ENCODE measurements at regions not wholly inside any gene's neighbourhood (a gene's known extent, or its start where the extent isn't known, plus 50 kb on each side); places are given as distances from the start of the nearest gene placed in this dataset.

DNA sequence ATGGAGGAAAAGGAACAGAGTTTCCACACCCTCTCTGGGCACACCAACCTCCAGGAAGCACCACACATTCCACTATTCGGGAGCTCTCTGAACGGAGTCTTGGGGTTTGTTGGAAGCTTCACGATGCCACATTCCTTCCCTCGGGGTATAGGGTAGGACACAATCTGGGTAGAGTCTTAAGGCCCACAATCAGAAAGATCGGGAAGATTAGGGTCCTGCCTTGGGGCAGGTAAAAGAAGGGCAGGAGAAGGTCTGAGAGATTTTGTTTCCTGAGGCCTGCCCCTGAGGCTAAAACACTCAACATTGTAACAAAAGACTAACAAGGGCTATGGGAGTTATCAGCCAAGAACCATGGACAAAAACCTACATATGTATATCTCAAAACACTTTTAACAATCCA is 89.2 kb upstream of the RAP2B start:
- TF ChIP-seq, protein P1, sequence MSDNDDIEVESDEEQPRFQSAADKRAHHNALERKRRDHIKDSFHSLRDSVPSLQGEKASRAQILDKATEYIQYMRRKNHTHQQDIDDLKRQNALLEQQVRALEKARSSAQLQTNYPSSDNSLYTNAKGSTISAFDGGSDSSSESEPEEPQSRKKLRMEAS (IDR thresholded peaks at IDR 0.05) = no peak
- TF ChIP-seq, protein P2, sequence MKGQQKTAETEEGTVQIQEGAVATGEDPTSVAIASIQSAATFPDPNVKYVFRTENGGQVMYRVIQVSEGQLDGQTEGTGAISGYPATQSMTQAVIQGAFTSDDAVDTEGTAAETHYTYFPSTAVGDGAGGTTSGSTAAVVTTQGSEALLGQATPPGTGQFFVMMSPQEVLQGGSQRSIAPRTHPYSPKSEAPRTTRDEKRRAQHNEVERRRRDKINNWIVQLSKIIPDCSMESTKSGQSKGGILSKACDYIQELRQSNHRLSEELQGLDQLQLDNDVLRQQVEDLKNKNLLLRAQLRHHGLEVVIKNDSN (IDR thresholded peaks at IDR 0.05) = no peak
- no peak for TF ChIP-seq EGR1 (IDR thresholded peaks at IDR 0.05)

DNA sequence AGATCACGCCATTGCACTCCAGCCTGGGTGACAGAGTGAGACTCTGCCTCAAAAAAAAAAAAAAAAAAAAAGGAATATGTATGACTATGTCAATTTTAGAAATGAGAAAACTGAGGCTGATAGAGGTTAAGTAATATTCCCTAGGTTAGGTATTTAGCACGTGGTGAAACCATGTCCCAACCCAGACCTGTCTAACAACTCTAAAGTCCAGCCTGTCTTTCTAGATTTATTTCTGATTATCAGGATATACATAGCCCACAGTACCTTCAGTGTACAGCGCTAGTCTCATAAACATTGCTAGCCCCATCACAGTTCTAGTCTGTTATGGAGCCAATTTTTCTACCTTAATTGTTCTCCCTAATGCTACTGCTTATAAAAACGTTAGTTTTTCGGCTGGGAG is 88.4 kb upstream of the RAP2B start:
- TF ChIP-seq YY1 (IDR thresholded peaks at IDR 0.05; ENCODE audit: low read depth) (no peak), TCF12 (IDR thresholded peaks at IDR 0.05; ENCODE audit: low read depth) (no peak), TEAD4 (IDR thresholded peaks at IDR 0.05) (no peak)

DNA sequence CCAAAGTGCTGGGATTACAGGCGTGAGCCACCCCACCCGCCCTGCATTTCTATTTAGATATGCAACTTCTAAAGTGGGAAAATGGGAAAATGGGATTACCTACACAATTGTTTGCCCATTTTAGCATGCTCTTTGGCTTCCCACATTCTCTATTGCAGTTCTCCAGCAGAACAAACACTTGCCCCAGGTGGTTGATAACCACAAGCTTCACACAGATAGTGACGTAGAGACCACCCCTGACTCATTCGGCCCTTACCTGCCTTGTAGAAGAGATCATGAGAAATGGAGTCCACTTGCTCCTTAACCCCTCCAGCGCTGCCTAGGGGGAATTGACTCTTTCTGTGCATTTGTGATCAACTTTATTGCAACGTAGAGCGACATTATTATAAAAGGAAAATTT is 83.2 kb upstream of the RAP2B start:
- no peak for TF ChIP-seq EGR1 (IDR thresholded peaks at IDR 0.05)

DNA sequence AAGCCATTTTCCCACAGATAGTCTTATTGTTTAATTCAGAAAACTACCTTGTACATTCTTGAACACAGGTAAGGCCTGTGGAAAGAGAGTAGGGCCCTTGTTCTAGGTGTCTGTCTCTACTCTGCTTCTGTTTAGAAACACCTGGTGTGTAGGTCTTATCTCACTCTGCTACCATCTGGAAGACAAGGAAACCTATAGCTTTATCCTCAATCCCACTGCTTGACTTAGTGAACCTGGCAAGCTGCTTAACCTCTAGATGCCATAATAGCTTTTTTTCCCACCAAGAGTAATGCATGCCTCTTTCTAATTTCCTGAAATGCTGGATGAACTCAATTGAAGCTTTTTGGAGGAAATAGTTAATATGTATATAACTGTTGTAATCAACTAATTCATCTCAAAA is 82.6 kb upstream of the RAP2B start:
- TF ChIP-seq, protein P1 (IDR thresholded peaks at IDR 0.05) = no peak
- TF ChIP-seq CREB1 (IDR thresholded peaks at IDR 0.05; ENCODE audit: low read depth) (no peak), EGR1 (IDR thresholded peaks at IDR 0.05) (no peak), TAF1 (IDR thresholded peaks at IDR 0.05; ENCODE audit: low read depth) (no peak)
- TF ChIP-seq, protein P3, sequence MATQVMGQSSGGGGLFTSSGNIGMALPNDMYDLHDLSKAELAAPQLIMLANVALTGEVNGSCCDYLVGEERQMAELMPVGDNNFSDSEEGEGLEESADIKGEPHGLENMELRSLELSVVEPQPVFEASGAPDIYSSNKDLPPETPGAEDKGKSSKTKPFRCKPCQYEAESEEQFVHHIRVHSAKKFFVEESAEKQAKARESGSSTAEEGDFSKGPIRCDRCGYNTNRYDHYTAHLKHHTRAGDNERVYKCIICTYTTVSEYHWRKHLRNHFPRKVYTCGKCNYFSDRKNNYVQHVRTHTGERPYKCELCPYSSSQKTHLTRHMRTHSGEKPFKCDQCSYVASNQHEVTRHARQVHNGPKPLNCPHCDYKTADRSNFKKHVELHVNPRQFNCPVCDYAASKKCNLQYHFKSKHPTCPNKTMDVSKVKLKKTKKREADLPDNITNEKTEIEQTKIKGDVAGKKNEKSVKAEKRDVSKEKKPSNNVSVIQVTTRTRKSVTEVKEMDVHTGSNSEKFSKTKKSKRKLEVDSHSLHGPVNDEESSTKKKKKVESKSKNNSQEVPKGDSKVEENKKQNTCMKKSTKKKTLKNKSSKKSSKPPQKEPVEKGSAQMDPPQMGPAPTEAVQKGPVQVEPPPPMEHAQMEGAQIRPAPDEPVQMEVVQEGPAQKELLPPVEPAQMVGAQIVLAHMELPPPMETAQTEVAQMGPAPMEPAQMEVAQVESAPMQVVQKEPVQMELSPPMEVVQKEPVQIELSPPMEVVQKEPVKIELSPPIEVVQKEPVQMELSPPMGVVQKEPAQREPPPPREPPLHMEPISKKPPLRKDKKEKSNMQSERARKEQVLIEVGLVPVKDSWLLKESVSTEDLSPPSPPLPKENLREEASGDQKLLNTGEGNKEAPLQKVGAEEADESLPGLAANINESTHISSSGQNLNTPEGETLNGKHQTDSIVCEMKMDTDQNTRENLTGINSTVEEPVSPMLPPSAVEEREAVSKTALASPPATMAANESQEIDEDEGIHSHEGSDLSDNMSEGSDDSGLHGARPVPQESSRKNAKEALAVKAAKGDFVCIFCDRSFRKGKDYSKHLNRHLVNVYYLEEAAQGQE (IDR thresholded peaks at IDR 0.05; ENCODE audit: low read depth) = no peak
- TF ChIP-seq, protein P2 (IDR thresholded peaks at IDR 0.05) = no peak

DNA sequence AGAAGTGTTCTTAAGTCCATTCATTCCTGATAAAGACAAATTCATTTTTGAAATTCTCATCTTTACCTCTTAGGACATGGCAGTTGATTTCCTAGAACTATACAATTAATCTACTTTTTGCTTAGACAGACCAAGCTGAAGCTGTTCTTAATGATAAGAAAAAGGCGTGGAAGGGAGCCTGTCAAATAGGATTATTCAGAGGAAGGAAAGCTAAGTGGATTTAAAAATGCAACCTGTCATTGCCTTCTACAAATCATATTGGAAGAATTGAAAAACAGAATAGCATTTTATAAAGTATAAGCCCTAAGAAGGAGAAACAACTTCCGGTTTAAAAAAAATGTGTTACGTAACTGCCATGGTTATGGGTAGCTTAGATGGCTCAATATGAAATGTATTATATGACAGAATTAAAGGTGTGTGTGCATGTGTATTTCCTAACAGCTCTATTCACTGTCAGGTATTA is 81.2 kb upstream of the RAP2B start:
- TF ChIP-seq FOXM1 (IDR thresholded peaks at IDR 0.05; ENCODE audit: borderline replicate concordance, low read depth) = no peak

DNA sequence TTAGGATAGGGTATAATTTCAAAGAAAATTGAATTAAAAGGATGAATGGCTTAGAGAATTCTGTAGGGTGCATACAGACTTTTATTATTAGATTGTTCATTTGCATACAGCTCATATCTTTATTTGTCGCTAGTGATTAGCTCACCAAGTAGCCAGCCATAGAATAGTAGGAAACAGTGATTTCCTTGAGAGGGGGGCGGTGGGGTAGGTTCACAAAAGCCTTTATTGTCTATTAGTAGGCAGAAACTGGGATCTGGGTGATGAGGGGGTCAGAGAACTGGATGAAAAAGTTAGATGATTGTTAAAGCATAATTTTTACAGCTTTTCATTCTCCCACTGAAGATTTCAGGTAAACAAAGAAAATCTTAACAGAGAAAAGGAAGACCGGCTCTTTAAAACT is 77.6 kb upstream of the RAP2B start:
- TF ChIP-seq EGR1 (IDR thresholded peaks at IDR 0.05) (no peak), CREB1 (IDR thresholded peaks at IDR 0.05; ENCODE audit: low read depth) (no peak), EP300 (IDR thresholded peaks at IDR 0.05; ENCODE audit: borderline replicate concordance) (no peak), YY1 (IDR thresholded peaks at IDR 0.05; ENCODE audit: low read depth) (no peak), FOXM1 (IDR thresholded peaks at IDR 0.05; ENCODE audit: borderline replicate concordance, low read depth) (no peak), CEBPB (IDR thresholded peaks at IDR 0.05) (no peak), RAD21 (IDR thresholded peaks at IDR 0.05; ENCODE audit: low read depth) (no peak)
- TF ChIP-seq, protein P3 (IDR thresholded peaks at IDR 0.05; ENCODE audit: low read depth) = no peak
- TF ChIP-seq, protein P2 (IDR thresholded peaks at IDR 0.05) = no peak
- TF ChIP-seq, protein P1 (IDR thresholded peaks at IDR 0.05) = no peak

DNA sequence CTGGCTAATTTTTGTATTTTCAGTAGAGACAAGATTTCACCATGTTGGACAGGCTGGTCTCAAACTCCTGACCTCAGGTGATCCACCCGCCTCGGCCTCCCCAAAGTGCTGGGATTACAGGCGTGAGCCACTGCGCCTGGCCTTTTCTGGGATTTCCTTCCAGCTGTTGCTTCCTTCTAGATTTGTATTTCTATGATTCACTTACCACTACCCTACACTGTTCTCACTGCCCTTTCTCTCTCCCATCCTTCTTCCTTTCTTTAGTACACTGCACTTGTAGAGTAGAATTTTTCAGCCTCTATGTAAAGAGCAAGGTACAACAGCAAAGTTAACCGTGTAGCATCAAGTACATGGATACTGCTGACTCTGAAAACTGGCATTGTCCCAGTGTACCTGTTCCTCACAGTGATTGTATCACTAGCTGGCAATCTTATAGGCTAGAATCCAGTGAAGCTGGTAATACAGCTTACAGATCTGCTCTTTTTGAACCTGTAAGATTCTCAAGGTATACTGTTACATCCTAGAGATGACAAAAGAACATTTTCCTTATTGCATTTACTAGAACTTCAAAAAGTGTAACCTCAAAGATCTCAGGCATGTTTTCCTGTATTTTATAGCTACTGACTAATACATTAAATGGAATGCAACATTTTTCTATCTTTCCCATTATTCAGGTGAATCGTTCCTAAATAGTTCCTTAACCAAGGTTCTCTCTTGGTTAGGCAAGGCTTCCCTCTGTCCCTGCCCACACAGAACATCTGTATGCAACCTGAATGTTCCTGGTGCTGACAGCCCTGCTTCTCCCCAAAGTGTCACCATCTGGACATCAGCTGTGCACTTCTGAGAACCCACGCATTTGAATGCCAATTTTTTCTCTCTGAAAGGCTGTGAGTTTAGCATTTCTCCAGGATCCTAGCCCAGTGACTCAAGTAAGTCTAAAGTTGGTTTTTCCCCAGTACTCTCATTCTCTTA is 74.1 kb upstream of the RAP2B start:
- TF ChIP-seq EP300 (IDR thresholded peaks at IDR 0.05; ENCODE audit: borderline replicate concordance) (no peak), TCF12 (IDR thresholded peaks at IDR 0.05; ENCODE audit: low read depth) (no peak), EGR1 (IDR thresholded peaks at IDR 0.05) (no peak), NFIC (IDR thresholded peaks at IDR 0.05) (no peak), FOXM1 (IDR thresholded peaks at IDR 0.05; ENCODE audit: borderline replicate concordance, low read depth) (no peak), RAD21 (IDR thresholded peaks at IDR 0.05; ENCODE audit: low read depth) (no peak), TEAD4 (IDR thresholded peaks at IDR 0.05) (no peak), ZBTB7A (IDR thresholded peaks at IDR 0.05; ENCODE audit: low read depth) (no peak), CEBPB (IDR thresholded peaks at IDR 0.05) (no peak), CREB1 (IDR thresholded peaks at IDR 0.05; ENCODE audit: low read depth) (no peak), YY1 (IDR thresholded peaks at IDR 0.05; ENCODE audit: low read depth) (no peak), TAF1 (IDR thresholded peaks at IDR 0.05; ENCODE audit: low read depth) (no peak)
- TF ChIP-seq, protein P2 (IDR thresholded peaks at IDR 0.05) = no peak
- TF ChIP-seq, protein P1 (IDR thresholded peaks at IDR 0.05) = no peak
- TF ChIP-seq, protein P3 (IDR thresholded peaks at IDR 0.05; ENCODE audit: low read depth) = no peak

Measured in Ishikawa (cell line).